Stimulated activated CD4-positive, alpha-beta T cell treated with anti-CD3 and anti-CD28 coated beads, TNF-alpha, amount 100 ng/mL, for 4 hours (primary cell): ENCODE measurements at regions not wholly inside any gene's neighbourhood (a gene's known extent, or its start where the extent isn't known, plus 50 kb on each side); places are given as distances from the start of the nearest gene placed in this dataset.

Experiments used
- DNase-seq, 3 experiments: peaks; one replicate each; pipeline ENCODE4 v3.0.0-alpha.2; 2020; ENCODE audit warnings: low read depth in 3 of 3

DNA sequence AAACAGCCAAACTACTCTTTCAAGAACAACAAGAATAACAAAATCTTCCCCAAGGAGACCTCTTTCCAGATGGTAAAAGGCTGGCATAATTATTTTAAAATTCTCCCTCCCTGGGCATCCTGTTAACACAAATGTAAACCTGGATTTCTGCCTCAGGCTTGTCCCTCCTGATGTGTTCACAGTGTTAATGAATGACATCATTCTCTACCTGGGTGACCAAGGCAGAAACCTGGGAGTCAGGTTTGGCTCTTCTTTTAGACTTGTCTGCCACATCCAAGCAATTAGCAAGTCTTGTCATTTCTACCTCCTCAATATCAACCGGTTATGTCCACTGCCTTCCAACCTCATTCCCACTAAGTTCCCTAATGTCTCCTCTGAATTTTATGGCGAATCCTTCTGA is 368.7 kb upstream of the TBL1XR1 start:
- no peak for DNase-seq

DNA sequence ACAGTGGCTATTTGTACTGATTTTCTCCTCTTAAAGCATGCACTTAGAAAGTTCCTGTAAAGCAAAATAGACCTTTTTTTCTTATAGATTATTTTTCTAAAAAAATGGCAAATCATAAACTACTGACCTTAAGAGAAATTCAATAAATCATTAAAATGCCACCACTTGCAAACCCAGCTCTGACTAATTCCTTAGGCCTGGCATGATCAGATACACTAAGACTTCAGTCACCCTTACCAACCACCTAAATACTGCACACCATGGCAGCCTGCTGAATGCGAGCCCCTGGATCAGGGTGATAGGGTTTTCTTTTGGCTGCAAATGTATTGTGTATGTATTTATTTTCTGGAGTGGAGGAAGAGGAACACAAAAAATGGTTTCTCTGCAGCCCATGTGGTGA is 370.6 kb upstream of the TBL1XR1 start:
- DNase-seq: no peak

DNA sequence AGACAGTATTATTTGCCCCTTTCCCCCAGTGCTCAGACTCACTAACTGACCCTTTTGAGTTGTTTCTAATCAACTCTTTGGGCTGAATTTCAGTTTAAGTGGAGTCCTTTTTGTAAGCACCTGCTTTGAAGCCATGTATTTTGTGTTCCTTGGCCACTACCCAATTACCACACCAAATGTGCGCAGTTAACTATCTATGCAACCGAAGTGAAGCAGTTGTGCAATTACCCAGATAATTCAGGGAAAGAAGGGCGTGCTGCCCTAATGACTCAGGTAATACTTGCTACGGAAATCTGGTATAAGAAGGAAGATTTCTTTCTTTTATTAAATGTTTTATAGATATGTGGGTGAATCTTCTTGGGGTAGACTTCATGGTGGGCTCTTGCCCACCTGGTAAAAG is 371.9 kb upstream of the TBL1XR1 start:
- DNase-seq: no peak

DNA sequence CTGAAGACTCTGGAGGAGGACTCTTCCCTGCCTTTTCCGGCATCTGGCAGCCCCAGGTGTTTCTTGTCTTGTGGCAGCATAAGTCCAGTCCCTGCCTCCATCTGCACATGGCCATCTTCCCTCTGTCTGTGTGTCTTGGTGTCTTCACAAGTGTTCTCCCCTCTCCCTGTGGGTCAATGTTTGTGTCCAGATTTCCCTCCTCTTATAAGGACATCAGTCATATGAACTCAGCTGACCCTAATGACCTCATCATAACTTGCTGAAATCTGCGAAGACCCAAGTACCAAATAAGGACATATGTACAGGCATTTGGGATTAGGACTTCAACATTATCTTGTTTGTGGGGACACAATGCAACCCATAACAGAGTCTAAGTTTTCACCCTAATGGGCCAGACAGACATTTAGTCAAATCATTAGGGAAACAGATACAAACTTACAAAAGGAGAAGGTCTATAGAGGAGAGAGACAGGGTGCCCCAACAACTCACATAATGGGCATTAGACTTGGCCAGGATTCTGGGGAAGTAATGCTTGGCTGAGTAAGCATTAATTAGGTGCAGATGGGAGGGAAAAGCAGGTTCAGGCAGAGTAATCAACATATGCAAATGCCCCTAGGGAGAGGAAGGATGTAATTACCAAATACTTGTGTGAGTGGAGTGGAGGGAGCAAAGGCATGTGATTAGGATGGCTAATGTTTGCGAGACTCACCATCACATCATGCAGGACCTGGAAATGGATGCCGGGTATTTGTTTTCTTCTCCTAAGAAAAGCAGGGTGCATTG is 372.8 kb upstream of the TBL1XR1 start:
- DNase-seq: no peak

DNA sequence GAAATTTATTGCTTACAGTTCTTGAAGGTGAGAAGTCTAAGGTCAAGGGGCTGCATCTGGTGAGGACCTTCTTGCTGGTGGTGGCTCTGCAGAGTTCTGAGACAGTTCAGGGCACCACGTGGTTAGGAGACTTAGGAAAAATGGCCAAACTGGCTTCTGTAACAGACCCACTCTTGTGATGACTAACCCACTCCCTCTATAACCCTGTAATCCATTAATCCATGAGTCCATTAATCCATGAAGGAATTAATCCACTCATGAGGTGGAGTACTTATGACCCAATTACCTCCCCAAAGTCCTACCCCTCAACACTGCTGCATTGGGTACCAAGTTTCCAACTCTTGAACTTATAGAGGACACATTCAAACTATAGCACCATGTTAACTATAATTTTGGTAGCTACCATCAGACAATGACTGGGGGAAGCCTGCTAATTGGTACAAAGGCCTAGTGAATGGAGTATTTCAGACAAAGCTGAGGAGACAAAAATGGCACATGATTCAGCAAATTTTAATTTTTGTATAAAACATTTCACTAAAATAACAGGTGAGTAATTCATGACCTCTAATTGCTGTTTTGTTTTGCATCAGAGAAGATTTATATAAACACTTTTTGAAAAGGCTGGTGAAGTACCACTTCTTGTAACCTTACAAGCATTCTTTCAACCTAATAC is 374.1 kb upstream of the TBL1XR1 start:
- no peak for DNase-seq

DNA sequence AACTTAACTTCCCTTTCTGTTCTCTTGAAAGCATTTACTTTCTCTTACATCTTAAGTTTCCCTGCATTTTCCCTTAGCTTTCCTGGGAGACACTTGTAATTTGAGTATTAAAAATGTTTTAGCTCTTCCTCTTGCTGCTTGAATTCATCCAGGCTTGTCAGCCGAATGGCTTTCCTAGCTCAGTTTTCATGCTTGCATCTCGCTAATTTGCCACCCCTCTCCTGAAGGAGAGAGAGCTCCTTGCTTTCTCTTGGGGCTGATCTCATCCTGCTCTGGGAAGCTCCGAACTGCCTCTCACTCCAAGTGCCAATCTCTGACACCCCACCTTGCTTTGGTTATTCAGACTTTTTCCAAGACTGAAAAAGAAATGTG is 374.6 kb upstream of the TBL1XR1 start:
- DNase-seq: no peak

DNA sequence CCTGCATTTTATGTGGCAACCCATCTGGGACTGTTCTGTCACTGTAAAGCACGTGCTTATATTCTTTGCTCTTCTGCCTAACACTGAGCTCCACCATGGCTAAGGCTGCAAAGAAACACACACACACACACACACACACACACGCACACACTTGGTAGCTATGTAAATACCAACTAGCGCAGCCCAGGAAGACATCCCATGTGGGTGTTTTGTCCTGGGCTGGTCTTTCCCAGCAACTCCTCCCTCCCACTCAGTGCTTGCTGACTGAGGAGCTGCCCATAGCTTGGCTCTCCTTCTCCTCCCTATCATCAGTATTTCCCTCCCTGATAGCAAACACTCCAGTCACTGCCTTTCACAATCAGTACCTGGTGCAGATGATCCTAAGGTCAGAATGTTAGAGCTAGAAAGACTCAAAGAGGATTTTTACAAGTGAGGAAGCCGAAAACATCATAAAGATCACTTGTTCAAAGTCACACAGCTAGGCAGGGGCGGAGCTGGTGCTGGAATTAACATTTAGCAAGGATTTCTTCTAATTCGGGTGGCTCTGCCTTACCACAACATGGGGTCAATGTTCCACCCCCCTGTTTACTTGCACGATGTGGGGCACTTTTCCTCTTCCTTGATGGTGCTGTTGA is 377.1 kb upstream of the TBL1XR1 start:
- DNase-seq: no peak

DNA sequence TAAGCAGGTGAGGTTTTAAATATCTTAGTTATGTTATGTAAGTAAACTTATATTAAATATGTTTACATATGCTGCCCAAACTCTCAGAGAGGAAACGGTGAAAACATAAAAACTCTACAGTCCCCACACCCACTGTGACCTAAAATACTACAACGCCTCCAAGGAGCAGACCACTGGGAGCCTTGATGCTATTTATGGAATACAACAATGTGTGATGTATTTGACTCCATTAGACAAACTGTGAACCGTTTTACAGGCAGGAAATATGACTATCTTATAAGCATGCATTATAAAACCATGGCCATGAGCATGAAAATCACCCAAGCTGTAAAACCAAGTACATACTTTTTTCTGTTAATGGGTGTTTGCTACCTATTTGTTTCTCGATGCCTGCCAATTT is 379.5 kb upstream of the TBL1XR1 start:
- DNase-seq: no peak

DNA sequence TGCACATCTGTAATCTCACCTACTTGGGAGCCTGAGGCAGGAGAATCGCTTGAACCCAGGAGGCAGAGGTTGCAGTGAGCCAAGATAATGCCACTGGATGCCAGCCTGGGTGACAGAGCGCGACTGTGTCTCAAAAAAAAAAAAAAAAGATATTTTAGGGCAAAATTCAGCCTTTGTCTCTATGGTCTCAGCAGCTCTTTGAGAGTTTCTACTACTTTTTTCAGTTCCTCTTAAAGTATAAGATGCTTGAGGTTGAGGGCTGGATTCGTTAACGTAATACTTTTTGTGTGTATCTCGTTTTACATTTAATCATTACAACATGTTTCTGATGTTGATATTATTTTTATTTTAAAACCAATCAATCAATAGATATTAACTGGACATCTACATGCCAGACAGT is 381.2 kb upstream of the TBL1XR1 start:
- DNase-seq: no peak

DNA sequence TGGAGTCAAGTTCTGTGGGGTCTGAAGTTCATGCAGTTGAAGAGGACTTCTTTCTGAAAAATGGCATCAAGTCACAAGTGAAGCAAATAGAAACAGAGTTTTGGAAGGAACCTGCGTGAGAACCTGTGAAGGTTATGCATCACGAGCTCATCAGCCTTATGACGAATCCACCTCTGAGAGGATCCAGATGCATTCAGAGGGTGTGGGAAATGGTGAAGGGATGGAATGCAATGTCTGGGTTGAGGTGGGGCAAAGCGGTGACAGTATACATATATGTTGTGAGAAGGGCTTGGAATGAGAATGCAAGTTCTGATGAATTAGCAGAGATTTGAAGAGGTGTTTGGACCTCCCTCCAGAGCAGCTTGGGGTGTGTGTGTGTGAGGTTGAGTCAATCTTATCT is 382.1 kb upstream of the TBL1XR1 start:
- DNase-seq: no peak

DNA sequence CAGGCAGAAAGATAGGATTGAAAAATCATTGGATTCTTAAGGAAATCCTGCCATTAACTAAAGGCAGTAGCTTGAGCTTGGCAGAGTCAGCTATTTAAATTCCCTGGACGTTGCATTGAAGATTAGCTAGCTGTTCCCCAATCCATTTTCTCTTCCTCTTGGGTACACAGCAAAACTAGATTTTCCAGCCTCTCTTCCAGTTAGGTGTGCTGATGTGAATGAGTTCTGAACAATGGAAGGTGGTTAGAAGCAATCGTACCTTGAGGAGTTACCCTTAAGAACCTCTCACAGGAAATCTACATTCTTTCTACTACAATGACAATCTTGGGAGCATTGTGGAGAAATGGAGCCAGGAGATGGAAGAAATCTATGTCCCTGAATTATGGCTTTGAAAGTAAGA is 383.2 kb upstream of the TBL1XR1 start:
- no peak for DNase-seq

DNA sequence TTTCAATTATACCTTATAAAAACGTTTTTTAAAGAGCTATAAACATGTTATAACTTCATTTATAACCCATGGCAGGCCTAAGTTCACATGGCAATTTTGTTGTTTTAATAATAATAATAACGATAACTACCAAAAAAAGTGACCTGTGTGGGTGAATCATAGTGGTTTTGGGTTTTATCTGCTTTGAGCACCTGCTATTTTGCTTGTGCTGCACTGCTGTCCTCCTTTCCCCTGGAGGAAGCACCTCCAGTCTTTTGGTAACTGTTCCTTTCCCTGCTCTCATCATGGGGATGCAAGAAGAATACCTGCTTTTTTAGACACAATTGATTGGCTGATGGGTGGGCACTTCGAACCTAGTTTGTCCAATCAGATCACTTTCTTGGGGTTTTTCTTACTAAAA is 388.0 kb upstream of the TBL1XR1 start:
- DNase-seq: no peak

DNA sequence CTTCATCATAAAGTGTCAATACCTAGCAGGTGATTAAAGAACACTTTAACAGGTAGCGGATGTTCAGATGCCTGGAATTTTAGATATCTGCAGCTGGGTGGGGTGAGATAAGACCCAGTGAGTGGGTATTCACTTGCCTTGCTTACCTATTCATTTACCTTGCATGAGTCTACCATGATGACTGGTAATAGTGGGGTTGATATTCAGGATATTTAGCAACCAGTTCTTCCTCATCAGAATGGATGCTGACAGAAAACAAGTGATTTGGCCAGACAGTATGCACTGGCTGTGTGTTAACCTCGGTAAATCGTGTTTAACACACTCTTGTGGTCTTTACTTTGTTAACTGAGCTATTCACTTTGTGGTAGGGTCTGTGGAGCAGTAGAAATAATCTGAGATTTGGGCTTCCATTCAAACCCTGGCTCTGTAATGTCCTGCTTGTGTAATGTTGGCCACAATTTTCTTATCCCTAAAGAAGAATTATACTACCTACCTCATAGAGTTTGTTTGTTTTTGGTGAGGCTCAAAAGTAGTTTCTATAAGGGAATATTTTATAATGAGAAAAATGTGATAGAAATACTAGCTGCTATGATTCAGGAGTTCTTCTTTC is 391.9 kb upstream of the TBL1XR1 start:
- DNase-seq: no peak

DNA sequence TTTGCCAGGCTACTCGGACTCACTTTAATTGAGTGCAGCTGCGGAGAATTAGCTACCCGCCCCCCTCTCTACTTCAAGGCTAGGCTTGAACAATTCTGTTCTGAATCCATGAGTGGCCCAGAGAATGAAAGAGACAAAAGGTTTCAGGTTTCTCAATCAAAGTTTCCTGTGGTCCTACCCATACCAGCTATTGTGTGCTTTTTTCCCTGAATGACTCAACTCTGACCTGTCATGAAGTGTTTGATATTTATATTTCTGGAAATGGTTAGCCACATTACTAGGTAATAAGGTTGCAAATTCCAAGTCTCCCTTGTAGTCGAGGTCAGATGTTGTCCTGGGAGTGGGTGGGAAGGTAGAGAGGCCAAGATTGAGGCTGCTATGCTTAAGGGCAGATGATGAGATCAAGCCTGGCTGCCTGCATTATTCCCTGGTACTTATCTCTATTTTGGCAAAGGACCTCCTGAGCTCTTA is 392.7 kb upstream of the TBL1XR1 start:
- DNase-seq: no peak

DNA sequence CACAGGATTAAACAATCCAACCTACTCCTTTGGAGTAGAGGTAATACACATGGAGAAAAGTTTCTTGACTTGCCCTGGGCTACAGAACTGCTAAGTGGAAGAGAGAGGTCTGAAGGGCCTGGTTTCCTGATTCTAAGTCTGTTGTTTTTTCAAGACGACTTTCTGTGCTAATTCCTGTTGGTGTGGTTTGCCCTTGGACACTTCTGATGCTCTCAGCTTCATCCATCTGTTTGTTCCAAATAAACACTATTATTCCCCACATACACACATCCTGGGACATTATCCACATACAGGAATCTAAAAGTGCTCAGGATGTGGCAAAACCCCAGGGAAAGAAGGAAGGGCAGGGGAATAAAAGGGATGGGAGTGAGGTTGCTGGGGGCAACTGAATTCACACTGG is 393.5 kb upstream of the TBL1XR1 start:
- DNase-seq: no peak

DNA sequence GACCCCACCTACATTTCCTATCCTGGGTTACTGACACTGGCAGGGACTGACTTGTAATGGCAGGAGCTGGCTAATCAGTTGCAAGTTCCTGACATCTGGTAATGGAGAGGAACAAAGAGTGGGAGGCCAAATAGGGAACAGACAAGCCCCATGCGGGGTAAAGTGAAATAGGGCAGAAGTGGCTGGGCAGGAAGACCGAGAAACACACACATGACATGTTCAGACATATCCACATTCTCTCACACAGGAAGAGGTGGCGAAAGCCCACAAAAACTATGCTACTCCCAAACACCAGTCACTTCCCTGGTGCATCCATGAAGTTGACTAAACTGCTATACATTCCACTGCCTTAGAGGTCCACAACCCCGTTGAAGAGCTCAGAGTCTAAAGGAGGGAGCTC is 394.1 kb upstream of the TBL1XR1 start:
- no peak for DNase-seq

DNA sequence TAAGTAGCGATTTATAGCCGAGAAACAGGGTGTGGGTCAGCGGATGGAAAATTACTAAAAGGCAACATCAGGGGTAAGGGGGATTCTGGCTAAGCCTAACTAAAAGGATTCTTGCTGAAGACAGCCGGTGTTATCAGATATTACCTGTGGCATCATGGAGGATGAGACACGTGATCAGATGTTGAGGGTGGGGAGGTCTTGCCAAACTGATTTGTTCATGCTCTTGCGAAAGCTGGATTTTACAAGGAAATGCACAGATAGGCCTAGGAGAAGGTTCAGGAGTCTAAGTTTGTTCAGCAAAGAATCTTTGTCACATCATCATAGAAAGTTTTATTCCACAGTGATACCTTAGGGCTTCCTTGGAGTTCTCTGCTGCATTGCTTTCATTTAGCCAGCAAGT is 396.8 kb upstream of the TBL1XR1 start:
- DNase-seq: no peak

DNA sequence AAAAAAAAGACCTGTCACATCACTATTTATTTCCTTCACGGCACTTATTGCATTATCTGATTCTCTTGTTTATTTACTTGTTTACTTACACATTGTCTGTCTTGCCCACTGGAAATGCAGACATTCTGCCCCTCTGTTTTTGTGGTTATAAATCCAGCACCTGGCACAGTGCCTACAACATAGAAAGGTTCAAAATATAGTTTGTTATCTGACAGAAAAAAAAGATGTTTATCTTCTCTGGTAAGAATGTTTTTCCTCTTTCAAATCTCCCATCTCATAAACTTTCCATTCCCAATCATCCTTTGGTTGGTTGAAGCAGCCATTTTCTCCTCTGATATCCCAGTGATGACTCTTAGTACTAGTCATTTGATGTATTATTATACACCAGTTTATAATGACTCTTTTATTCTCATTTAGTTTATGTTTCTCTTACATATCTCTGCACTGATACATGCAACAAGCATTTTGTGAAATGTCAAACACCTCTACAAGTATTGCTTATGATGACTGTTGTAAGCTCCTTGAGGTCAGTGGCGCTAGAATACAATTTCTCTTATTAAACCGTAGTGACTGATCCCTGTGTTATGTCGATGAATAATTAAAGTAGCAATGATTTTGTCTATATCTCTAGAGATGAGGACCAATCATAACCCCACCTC is 398.4 kb upstream of the TBL1XR1 start:
- no peak for DNase-seq

DNA sequence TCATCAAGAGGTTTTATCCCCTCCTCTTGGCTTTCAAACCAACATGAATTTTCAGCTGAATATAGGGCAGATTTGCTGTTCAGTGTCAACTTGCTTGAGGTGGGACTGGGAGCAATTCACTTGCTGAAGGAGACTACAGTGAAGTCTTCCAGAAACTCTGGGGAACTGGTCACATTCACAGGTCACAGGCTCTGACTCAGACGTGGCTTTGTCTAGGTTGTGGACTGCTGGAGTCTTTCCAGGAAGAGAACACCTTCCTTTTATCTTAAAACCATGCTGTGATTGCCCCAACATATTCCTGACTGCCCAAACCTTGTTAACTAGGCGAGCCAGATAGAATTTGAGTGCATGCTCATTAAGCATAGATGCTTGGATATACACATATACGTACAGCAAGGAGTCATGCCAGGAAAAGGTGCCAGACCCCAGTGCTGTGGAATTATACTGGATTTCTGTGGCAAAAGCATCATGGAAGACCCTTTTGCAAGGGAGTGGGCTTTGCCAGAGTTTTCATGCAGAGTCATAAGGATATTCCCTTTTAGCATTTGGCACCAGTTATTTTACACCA is 399.1 kb upstream of the TBL1XR1 start:
- no peak for DNase-seq

DNA sequence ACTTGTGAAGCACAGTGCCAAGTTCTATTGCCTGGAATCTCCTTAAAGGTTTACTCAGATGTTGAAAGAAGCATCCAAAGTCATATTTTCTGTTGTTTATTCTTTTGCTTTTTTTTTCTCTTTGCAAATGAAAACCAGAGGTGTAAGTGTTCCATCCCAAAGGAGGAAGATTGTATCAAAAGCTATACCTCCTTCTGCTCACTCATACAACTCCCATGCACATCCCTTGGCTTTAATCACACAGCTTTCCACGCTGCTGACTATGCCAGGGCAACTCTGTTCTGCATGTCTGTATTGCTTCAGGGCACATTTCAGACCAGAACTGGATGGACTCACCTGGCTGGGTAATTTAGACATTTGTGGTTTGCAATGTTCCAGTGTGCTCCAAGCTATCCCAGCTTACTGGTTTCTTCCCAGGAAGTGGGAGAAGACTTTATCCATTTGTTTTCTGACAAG is 399.6 kb upstream of the TBL1XR1 start:
- DNase-seq: no peak

DNA sequence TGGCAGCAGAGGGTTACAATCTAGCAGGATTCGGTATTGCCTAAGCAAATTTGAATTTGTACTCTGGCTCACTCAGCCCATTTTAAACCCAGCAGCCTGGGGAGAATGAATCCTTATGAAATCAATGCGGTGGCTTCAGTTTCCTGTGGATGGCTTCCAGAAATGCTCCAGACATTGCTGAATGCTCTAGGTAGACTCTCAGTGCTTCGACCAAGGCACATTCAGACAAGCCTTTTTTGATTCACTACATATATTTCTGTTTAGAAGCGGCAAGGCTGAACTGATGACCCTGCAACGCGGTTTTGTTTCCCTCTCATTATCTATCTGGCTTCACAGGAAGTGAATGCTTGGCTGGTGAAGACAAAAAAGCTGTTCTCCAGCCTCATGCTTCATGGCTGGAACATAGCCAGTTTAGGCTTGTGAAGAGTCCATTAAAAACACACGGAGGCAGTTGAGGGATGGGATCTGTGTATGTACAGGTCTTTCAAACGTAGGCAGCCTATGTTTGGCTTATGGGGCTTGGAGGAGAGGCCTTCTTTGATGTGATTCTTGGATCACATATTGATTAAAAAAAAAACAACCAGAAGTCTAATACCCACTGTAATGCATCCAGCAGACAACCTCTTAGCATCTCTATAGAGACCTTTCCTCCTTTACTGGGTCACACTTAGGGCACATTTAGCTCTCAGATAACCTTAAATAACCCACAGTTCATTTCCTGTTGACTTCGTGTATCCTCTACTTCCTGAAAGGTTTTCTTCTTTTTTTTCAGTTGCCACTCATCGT is 400.2 kb upstream of the TBL1XR1 start:
- DNase-seq: no peak
